ENCODE measurements at regions not wholly inside any gene's neighbourhood (a gene's known extent, or its start where the extent isn't known, plus 50 kb on each side); places are given as distances from the start of the nearest gene placed in this dataset.

DNA sequence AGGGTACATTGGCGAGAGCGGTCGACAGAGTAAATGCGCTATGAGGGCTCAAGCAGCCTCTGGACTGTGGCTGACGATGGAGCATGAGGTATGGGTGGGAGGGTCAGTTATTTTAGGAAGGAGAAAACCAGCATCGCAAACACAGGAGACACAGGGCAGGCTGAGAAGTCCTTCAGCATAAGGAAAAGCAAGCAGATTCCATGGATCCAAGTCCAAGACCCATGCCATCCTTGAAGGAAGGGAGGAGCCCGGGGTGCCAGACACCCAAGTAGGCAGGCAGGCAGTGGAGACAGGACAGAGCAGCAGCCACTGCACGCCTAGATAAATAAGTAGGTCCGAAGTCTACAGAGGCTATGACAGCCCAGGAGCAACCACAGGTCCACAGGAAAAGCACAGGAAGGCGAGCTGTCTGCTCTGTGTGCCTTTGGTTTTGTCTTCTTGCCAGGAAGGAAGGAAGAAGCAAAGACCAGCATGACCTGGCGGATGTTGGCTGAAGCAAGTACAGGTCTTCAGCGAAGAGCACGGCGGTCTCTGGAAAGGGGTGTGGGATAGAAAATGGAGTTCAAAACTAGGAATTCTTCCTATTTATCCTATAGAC, 76.4 kb upstream of the SLC45A1 start:
- Histone ChIP-seq H3K27me3 (no peaks in the 10 kb centered on the region), H3K36me3 (no peaks in the 10 kb centered on the region), H3K9me3 (no peaks in the 10 kb centered on the region), H3K4me1 (peaks cover 0 to 21% (median 10%) of the 10 kb centered on the region in 4 donors), H3K27ac (no peak overlapping the region), H3K4me3 (no peak overlapping the region)
- WGBS, 2 donors, result 54 to 65% methylated on average over 14 of the region's 14 CpGs
- TF ChIP-seq EP300 (IDR thresholded peaks at IDR 0.05) (no peak), POLR2A (IDR thresholded peaks at IDR 0.05) (no peak), CTCF (IDR thresholded peaks at IDR 0.05) (no peak), POLR2AphosphoS5 (IDR thresholded peaks at IDR 0.05) (no peak)
- no peak for DNase-seq
- intact Hi-C loops (cut with DNase I), result no loop called here

DNA sequence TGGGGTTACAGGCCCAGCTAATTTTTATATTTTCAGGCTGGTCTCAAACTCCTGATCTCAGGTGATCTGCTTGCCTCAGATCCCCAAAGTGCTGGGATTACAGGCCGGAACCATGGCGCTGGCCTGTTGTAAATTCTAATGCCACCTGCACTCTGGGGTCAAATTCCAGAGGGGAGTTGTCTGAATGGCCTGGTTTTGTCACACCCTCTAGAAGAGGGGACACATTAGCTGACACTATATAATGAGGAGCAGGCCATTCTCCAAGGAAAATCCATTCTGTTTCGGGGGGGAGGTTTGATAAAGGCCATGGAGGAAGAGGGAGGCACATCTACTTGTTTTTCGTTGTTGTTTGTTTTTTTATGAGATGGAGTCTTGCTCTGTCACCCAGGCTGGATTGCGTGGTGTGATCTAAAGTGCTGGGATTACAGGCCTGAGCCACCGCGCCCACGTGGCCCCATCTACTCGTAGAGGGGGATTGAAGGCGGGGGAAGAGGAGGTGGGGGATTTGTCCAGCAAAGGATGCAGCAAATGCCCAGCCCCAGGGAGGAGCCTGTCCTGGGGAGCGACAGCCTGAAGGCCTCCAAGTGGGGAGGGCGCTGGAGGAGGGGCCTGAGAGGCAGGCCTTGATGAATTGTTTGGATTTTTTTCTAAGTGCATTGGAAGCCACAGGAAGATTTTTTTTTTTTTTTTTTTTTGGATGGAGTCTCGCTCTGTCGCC, 78.4 kb upstream of the SLC45A1 start:
- H3K27me3 ChIP-seq, result no peaks in the 10 kb centered on the region
- 45 to 67% methylated on average over 14 of the region's 14 CpGs for WGBS, 2 donors
- H3K4me3 ChIP-seq, result no peak overlapping the region
- no peaks in the 10 kb centered on the region for H3K36me3 ChIP-seq
- TF ChIP-seq POLR2AphosphoS5 (IDR thresholded peaks at IDR 0.05) (no peak), CTCF (IDR thresholded peaks at IDR 0.05) (no peak), EP300 (IDR thresholded peaks at IDR 0.05) (no peak), POLR2A (IDR thresholded peaks at IDR 0.05) (no peak)
- peak overlapping the region; percentile 49 to 80 (median 58) for H3K27ac ChIP-seq
- no peaks in the 10 kb centered on the region for H3K9me3 ChIP-seq
- DNase-seq, result peak; percentile 76
- H3K4me1 ChIP-seq, result peaks cover 0 to 21% (median 10%) of the 10 kb centered on the region in 4 donors
- intact Hi-C loops (cut with DNase I), result loop anchor here (2.0 to 5.0 kb wide), 2 partner anchors 73 to 207 kb away; no protein-coding TSS in a partner anchor

DNA sequence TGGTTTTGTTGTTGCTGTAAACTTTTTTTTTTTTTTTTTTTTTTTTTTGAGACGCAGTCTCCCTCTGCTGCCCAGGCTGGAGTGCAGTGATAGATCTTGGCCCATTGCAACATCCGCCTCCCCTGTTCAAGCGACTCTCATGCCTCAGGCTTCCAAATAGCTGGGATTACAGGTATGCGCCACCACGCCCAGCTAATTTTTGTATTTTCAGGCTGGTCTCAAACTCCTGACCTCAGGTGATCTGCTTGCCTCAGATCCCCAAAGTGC, 78.9 kb upstream of the SLC45A1 start:
- no peaks in the 10 kb centered on the region for H3K36me3 ChIP-seq
- DNase-seq, result peak; percentile 82
- 26 to 79% methylated on average over 5 of the region's 5 CpGs for WGBS, 2 donors
- no peak overlapping the region for H3K4me3 ChIP-seq
- no peaks in the 10 kb centered on the region for H3K9me3 ChIP-seq
- TF ChIP-seq POLR2A (IDR thresholded peaks at IDR 0.05), result no peak
- TF ChIP-seq CTCF (IDR thresholded peaks at IDR 0.05), result no peak
- no peak for TF ChIP-seq EP300 (IDR thresholded peaks at IDR 0.05)
- TF ChIP-seq POLR2AphosphoS5 (IDR thresholded peaks at IDR 0.05), result no peak
- peak overlapping the region; percentile 58 to 80 (median 61) for H3K27ac ChIP-seq
- intact Hi-C loops (cut with DNase I), result loop anchor here (2.0 to 5.0 kb wide), 2 partner anchors 73 to 206 kb away; no protein-coding TSS in a partner anchor
- no peaks in the 10 kb centered on the region for H3K27me3 ChIP-seq
- H3K4me1 ChIP-seq, result peaks cover 0 to 21% (median 10%) of the 10 kb centered on the region in 4 donors

DNA sequence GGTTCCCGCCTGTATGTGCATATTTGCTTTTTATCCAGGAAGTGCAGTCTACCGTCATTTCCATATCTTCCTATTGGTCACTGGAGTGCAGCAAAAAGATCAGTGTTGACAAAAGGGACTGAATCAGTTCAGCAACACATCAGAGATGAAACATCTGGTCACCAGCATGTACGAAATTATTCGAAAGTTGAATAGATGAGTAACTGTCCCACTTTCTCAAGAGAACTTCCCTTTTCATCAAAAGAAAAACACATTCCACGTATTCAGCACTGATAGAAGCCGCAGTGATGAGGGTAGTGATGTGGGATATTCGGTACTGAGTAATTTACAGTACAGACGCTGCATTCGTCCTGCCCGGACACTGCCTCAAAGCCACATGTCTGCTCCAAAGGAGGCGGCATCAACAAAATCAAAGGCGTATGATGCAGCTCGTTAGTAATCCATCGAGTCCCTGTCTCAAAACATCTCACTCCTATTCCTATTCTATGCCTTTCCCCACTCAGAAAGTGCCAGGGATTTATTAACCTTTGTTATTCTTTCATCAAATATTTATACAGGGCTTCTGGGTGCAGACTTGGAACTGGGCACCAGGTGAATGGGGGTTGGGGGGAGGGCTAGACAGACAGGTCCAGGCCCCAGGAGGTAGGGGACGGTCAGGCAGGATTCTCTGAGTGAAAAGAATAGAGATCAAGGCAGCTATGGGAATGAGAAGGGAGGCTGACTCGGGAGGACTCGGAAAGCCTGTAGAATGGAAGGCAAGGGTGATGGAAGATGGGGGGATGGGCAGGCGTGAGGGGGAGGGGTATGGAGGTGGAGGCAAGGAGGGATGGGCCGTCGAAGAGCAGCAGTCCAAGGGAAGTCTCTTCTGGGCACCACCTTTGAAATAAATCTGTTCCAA, 79.5 kb upstream of the SLC45A1 start:
- peaks cover 0 to 21% (median 10%) of the 10 kb centered on the region in 4 donors for H3K4me1 ChIP-seq
- no peak overlapping the region for H3K4me3 ChIP-seq
- peak overlapping the region; percentile 58 to 80 (median 61) for H3K27ac ChIP-seq
- WGBS, 2 donors, result 60 to 68% methylated on average over 20 of the region's 20 CpGs
- no peak for TF ChIP-seq EP300 (IDR thresholded peaks at IDR 0.05)
- peak in 2 of 4 donors; percentile 27 to 33 for TF ChIP-seq POLR2AphosphoS5 (IDR thresholded peaks at IDR 0.05)
- no peak for TF ChIP-seq CTCF (IDR thresholded peaks at IDR 0.05)
- no peak for TF ChIP-seq POLR2A (IDR thresholded peaks at IDR 0.05)
- H3K36me3 ChIP-seq, result no peaks in the 10 kb centered on the region
- H3K27me3 ChIP-seq, result no peaks in the 10 kb centered on the region
- no peak for DNase-seq
- intact Hi-C loops (cut with DNase I), result loop anchor here (2.0 to 5.0 kb wide), 2 partner anchors 74 to 206 kb away; no protein-coding TSS in a partner anchor
- no peaks in the 10 kb centered on the region for H3K9me3 ChIP-seq

Measured in sigmoid colon (tissue), 6 donors.